Astrocyte (in vitro differentiated cells and primary cell): ENCODE measurements at regions not wholly inside any gene's neighbourhood (a gene's known extent, or its start where the extent isn't known, plus 50 kb on each side); places are given as distances from the start of the nearest gene placed in this dataset.

Source experiments
- EZH2 ChIP-seq: IDR thresholded peaks from 2 replicates; pipeline ENCODE4 v1.6.1; 2012; ENCODE audit warnings: mild to moderate bottlenecking, low read length, inconsistent platforms; ENCODE audit not compliant: insufficient read depth
- TF ChIP-seq, protein P1 (sequence below): IDR thresholded peaks from 2 replicates; pipeline ENCODE4 v1.5.1; 2011; ENCODE audit warnings: low read depth, mild to moderate bottlenecking, inconsistent platforms, low read length, moderate library complexity; ENCODE audit not compliant: insufficient read depth

DNA sequence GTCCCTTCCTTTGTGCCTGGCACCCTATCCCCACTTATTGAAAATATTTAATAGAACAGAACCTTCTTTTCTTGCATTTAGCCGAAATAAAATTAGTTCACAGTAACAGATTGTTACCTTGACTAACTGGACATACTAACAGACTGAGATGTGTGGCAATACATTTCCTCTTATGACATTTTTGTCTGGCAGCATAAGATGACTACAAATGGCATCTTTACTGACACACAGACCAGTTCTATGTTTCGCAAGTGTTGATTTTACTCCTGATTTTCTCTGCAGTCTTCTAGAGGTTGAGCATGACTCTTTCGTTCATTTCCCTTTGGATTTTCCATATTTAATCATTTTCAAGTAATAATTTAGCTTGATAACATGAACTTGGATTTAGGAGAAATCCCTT lies 474.6 kb downstream of the CBLN4 start:
- TF ChIP-seq, protein P1, sequence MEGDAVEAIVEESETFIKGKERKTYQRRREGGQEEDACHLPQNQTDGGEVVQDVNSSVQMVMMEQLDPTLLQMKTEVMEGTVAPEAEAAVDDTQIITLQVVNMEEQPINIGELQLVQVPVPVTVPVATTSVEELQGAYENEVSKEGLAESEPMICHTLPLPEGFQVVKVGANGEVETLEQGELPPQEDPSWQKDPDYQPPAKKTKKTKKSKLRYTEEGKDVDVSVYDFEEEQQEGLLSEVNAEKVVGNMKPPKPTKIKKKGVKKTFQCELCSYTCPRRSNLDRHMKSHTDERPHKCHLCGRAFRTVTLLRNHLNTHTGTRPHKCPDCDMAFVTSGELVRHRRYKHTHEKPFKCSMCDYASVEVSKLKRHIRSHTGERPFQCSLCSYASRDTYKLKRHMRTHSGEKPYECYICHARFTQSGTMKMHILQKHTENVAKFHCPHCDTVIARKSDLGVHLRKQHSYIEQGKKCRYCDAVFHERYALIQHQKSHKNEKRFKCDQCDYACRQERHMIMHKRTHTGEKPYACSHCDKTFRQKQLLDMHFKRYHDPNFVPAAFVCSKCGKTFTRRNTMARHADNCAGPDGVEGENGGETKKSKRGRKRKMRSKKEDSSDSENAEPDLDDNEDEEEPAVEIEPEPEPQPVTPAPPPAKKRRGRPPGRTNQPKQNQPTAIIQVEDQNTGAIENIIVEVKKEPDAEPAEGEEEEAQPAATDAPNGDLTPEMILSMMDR, result no peak
- TF ChIP-seq EZH2, result no peak
